ENCODE measurements at regions not wholly inside any gene's neighbourhood (a gene's known extent, or its start where the extent isn't known, plus 50 kb on each side); places are given as distances from the start of the nearest gene placed in this dataset.
"Not testable (repeated sequence)": the region's sequence is repeated elsewhere in the genome, so short reads cannot be mapped to it uniquely, and the experiment has no call there.

DNA sequence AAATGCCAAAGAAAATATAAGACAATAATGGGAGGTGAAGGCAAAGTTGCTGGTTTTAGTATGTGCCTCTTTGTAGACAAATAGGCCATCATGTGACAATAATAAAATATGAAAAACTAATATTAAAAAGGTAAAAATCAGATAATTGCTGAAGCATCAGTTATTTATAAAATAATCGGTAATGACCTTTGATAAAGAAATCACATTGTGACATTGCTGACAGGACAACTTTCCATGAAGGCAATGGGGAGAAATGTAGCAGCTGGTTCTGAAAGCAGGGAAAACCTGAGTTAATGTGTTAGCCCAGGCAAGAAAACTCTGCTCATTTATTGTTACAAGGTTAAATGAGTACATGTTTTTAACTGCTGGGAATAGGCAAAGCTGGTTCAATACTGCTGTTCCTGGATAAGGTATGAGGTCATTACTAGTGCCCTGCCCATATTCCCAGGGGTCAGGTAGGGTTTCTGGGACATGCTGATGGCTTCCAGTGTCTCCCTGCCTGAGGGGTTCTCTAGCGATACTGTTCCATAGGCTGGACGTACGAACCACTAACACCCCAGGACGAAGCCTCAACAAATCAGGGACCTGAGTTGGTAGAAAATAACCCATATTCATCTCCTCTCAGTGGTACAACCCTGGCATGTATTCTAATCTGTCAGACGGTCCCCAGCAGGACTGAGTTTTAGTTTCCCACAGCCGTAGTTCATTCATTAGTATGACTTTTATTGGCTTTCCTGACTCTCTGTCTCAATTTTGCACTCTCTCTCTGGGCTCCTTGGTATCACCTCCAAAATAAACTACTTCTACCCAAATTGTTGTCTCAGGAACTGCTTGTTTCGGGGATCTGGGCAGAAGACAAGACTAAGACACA, 355.9 kb downstream of the TXNL1 start:
- DNase-seq = no peak

DNA sequence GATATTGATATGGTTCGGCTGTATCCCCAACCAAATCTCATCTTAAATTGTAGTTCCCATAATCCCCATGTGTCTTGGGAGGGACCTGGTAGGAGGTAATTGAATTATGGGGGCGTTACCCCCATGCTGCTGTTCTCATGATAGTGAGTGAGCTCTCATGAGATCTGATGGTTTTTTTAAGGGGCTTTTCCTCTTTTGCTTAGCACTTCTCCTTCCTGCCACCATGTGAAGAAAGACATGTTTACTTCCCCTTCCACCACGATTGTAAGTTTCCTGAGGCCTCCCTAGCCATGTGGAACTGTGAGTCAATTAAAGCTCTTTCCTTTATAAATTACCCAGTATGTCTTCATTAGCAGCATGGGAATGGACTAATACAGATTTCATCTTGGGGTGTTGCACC, 358.6 kb downstream of the TXNL1 start:
- not testable (repeated sequence) for DNase-seq

- no peak for DNase-seq
These were observed 359.9 kb downstream of the TXNL1 start for GRCh38 chr18:56278421-56279003.

DNA sequence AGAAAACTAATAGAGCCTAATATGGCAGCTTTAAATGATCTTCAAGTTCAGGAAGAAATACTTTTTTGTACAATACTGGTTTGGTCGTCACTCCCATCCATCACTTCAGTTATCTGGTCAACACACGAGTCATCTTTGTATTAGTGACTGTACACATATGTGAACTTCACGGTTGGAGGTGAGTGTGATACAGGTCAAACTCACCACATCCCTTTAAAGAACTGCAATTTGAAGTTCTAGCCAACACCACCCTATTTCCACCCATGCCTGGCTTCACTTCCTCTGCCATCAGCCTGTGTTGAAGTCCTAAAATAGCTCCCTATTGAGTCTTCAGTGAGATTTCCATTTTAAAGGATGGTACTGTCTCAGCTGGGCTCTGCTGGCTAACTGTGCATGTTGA, 361.9 kb downstream of the TXNL1 start:
- DNase-seq = no peak

GRCh38 chr18:56273541-56274219, 364.7 kb downstream of the TXNL1 start:
- DNase-seq = no peak

DNA sequence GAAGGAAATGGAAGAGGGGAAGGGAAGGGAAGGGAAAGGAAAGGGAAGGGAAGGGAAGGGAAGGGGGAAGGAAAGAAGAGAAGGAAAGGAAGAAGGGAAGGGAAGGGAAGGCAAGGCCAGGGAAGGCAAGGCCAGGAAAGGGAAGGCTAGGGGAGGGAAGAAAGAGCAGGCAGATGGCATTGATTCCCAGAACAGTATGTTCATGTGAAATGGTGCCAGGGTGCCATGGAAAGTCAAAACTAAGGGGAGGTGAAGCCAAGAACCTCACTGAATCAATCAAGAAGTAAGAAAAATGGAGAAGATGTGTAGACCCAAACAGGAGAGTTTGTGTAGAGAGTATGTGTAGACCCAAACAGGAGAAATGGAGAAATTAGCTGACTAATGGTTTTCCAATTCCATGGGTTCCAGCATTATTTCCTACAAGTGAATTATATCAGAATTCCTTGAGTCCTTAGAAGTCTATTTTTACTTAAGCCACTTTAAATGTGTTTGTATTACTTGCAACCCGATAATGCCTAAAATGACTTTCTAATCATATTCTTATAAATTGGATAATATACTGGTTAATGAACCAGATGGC, 367.6 kb downstream of the TXNL1 start:
- no peak for DNase-seq

DNA sequence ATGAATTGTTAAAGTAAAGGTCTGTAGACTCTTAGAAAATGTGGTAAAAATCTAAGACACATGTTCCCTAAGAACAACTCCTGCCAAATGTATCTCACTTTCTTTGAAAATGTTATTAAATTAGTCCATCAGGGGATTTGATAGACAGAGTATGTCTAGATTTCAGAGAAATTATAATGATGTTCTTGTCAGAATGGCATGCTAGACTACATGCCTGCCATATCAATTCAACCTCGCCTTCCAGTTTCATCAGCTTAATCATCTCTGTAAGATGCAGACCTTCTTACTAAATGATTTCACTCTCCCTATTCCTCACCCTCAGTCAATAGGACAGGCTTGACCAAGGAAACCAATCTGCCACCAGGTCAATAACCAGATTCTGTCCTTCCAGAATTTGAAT, 368.4 kb downstream of the TXNL1 start:
- no peak for DNase-seq

DNA sequence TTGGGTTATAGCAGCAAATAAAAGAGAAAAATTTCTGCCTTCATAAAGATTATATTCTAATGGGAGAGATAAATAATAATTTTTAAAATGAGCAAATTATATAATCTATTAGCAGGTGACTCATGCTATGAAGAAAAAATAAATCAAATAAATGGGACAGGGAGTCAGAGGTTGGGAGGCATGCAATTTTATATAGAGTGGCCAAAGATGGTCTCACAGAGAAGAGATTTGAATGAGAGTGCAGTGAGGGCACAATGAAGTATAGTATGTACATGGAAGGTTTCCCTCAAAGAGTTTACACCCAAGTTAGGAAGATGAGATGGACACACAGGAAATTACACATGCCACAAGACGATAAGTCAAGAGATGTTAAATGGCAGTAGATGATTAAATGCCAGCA, 369.4 kb downstream of the TXNL1 start:
- DNase-seq = no peak

GRCh38 chr18:56267334-56267733, 371.1 kb downstream of the TXNL1 start:
- DNase-seq = no peak

GRCh38 chr18:56258178-56258577, 380.2 kb downstream of the TXNL1 start:
- no peak for DNase-seq

GRCh38 chr18:56257205-56257604, 381.2 kb downstream of the TXNL1 start:
- no peak for DNase-seq

GRCh38 chr18:56256659-56257058, 381.7 kb downstream of the TXNL1 start:
- DNase-seq = no peak

- DNase-seq = no peak
These were observed 383.0 kb downstream of the TXNL1 start for GRCh38 chr18:56255381-56255780.

DNA sequence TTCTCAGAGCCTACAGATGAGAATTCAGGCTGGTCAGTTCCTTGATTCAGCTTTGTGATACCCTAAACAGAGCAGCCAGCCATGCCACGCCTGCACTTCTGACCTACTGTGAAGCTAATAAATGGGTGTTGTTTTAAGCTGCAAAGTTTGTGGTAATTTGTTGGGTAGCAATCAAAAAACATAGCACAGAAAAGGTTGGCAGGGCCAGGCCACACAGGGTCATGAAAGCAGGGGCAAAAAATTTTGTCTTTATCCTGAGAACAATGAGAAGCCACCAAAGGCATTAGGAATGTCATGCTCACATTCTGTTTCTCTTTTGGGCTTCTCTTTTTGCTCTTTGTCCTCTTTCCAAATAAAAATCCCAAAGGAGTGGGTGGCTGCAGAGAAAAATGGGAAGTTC, 385.9 kb downstream of the TXNL1 start:
- no peak for DNase-seq

- no peak for DNase-seq
These were observed 389.7 kb downstream of the TXNL1 start for GRCh38 chr18:56248610-56249235.

- DNase-seq = no peak
These were observed 391.5 kb downstream of the TXNL1 start for GRCh38 chr18:56246916-56247315.

GRCh38 chr18:56245866-56246580, 392.4 kb downstream of the TXNL1 start:
- no peak for DNase-seq

DNA sequence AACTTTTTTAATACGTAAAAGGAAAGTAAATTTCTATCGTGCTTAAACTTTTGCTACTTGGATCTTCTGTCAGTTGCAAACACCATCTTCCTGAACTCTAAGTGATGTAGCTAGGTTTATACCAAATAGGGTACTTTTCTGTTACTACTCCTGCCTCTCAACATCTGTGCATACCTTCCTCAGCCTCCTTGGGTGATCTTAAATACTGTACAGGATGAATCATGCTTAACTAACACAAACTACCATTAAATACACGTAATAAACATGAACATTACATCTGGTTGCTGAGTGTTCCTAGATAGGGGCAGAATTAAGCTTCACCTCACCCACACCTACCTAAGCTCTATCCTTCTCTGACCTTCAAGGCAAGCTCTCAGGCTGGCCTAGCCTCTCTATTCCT, 398.0 kb downstream of the TXNL1 start:
- no peak for DNase-seq

GRCh38 chr18:56238576-56238975, 399.8 kb downstream of the TXNL1 start:
- DNase-seq = no peak

- no peak for DNase-seq
These were observed 402.8 kb downstream of the TXNL1 start for GRCh38 chr18:56235481-56236013.

GRCh38 chr18:56235071-56235470, 403.3 kb downstream of the TXNL1 start:
- no peak for DNase-seq

Measured in nucleus accumbens (tissue), 56 donors.